GM23338 (cell line): ENCODE measurements at regions not wholly inside any gene's neighbourhood (a gene's known extent, or its start where the extent isn't known, plus 50 kb on each side); places are given as distances from the start of the nearest gene placed in this dataset.

ENCODE experiments used
- POLR2AphosphoS5 ChIP-seq: IDR thresholded peaks from 2 replicates; pipeline ENCODE4 v1.6.1; 2016; ENCODE audit warnings: antibody characterized with exemption, low read depth
- TF ChIP-seq, protein P1 (sequence below), 2 experiments: fragments of 200-600 bp in 1 of 2; sonication (generic) in 1 of 2; conservative IDR thresholded peaks; 2 replicates each; pipeline versions ENCODE4 v1.5.1 to v1.6.1; 2016 to 2017; ENCODE audit warnings: antibody characterized with exemption in 2 of 2, low read depth in 2 of 2, mild to moderate bottlenecking in 2 of 2, moderate library complexity in 1 of 2

GRCh38 chr17:77753246-77753645 is 205.3 kb upstream of the TNRC6C start:
- TF ChIP-seq, protein P1, sequence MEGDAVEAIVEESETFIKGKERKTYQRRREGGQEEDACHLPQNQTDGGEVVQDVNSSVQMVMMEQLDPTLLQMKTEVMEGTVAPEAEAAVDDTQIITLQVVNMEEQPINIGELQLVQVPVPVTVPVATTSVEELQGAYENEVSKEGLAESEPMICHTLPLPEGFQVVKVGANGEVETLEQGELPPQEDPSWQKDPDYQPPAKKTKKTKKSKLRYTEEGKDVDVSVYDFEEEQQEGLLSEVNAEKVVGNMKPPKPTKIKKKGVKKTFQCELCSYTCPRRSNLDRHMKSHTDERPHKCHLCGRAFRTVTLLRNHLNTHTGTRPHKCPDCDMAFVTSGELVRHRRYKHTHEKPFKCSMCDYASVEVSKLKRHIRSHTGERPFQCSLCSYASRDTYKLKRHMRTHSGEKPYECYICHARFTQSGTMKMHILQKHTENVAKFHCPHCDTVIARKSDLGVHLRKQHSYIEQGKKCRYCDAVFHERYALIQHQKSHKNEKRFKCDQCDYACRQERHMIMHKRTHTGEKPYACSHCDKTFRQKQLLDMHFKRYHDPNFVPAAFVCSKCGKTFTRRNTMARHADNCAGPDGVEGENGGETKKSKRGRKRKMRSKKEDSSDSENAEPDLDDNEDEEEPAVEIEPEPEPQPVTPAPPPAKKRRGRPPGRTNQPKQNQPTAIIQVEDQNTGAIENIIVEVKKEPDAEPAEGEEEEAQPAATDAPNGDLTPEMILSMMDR (conservative IDR thresholded peaks at IDR 0.05; ENCODE audit: low read depth in 2 of 2), result no peak
- no peak for TF ChIP-seq POLR2AphosphoS5
